ENCODE measurements at regions not wholly inside any gene's neighbourhood (a gene's known extent, or its start where the extent isn't known, plus 50 kb on each side); places are given as distances from the start of the nearest gene placed in this dataset.

GRCh38 chr6:4341078-4341797 lies 205.9 kb upstream of the ECI2 start:
- H3K4me3 Mint-ChIP-seq: no peak overlapping the region
- TF ChIP-seq, protein P1, sequence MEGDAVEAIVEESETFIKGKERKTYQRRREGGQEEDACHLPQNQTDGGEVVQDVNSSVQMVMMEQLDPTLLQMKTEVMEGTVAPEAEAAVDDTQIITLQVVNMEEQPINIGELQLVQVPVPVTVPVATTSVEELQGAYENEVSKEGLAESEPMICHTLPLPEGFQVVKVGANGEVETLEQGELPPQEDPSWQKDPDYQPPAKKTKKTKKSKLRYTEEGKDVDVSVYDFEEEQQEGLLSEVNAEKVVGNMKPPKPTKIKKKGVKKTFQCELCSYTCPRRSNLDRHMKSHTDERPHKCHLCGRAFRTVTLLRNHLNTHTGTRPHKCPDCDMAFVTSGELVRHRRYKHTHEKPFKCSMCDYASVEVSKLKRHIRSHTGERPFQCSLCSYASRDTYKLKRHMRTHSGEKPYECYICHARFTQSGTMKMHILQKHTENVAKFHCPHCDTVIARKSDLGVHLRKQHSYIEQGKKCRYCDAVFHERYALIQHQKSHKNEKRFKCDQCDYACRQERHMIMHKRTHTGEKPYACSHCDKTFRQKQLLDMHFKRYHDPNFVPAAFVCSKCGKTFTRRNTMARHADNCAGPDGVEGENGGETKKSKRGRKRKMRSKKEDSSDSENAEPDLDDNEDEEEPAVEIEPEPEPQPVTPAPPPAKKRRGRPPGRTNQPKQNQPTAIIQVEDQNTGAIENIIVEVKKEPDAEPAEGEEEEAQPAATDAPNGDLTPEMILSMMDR (conservative IDR thresholded peaks at IDR 0.05): no peak
- DNase-seq: no peak

GRCh38 chr6:4340544-4340943 lies 205.2 kb upstream of the ECI2 start:
- WGBS, 2 experiments (ENCODE audit: insufficient coverage in 1 of 2, insufficient read length in 1 of 2): 90 to 93% methylated on average over 7 of the region's 7 CpGs
- Histone ChIP-seq H3K9ac (ENCODE audit: extremely low read depth, low read length, poor library complexity, severe bottlenecking) (no peak overlapping the region), H3K36me3 (ENCODE audit: control insufficient read depth, insufficient read depth, low read length) (no peaks in the 10 kb centered on the region), H3K4me3 (ENCODE audit: low read length) (no peak overlapping the region), H3K27me3 (ENCODE audit: control insufficient read depth, insufficient read depth, low read length, poor library complexity, severe bottlenecking) (no peaks in the 10 kb centered on the region), H3K4me1 (ENCODE audit: control insufficient read depth, insufficient read depth, low read length) (no peaks in the 10 kb centered on the region), H3K27ac (ENCODE audit: low read depth, low read length) (no peak overlapping the region), H3K9me3 (ENCODE audit: control insufficient read depth, low read length) (no peaks in the 10 kb centered on the region)
- Mint-ChIP-seq H3K9me3 (no peaks in the 10 kb centered on the region), H3K36me3 (ENCODE audit: low read depth) (no peaks in the 10 kb centered on the region), H3K4me1 (no peaks in the 10 kb centered on the region), H3K27me3 (ENCODE audit: insufficient read depth) (no peaks in the 10 kb centered on the region), H3K4me3 (no peak overlapping the region), H3K27ac (no peak overlapping the region)
- no peak for DNase-seq
- TF ChIP-seq, protein P1 (conservative IDR thresholded peaks at IDR 0.05): no peak

More at GRCh38 chr6:4341078-4341797, 205.9 kb upstream of the ECI2 start:
- Histone ChIP-seq H3K27me3 (ENCODE audit: control insufficient read depth, insufficient read depth, low read length, poor library complexity, severe bottlenecking) (no peaks in the 10 kb centered on the region), H3K4me1 (ENCODE audit: control insufficient read depth, insufficient read depth, low read length) (no peaks in the 10 kb centered on the region), H3K9ac (ENCODE audit: extremely low read depth, low read length, poor library complexity, severe bottlenecking) (no peak overlapping the region), H3K36me3 (ENCODE audit: control insufficient read depth, insufficient read depth, low read length) (no peaks in the 10 kb centered on the region), H3K9me3 (ENCODE audit: control insufficient read depth, low read length) (no peaks in the 10 kb centered on the region), H3K4me3 (ENCODE audit: low read length) (no peak overlapping the region), H3K27ac (ENCODE audit: low read depth, low read length) (no peak overlapping the region)
- H3K27me3 Mint-ChIP-seq (ENCODE audit: insufficient read depth): no peaks in the 10 kb centered on the region
- no peaks in the 10 kb centered on the region for H3K9me3 Mint-ChIP-seq
- WGBS, 2 experiments (ENCODE audit: insufficient coverage in 1 of 2, insufficient read length in 1 of 2): 86 to 91% methylated on average over 3 to 5 of the region's 5 CpGs
- H3K36me3 Mint-ChIP-seq (ENCODE audit: low read depth): no peaks in the 10 kb centered on the region
- H3K27ac Mint-ChIP-seq: no peak overlapping the region
- no peaks in the 10 kb centered on the region for H3K4me1 Mint-ChIP-seq

GRCh38 chr6:4338884-4339283 lies 203.5 kb upstream of the ECI2 start:
- H3K36me3 ChIP-seq (ENCODE audit: control insufficient read depth, insufficient read depth, low read length): no peaks in the 10 kb centered on the region
- Mint-ChIP-seq H3K4me3 (no peak overlapping the region), H3K4me1 (no peaks in the 10 kb centered on the region), H3K36me3 (ENCODE audit: low read depth) (no peaks in the 10 kb centered on the region), H3K27ac (no peak overlapping the region), H3K27me3 (ENCODE audit: insufficient read depth) (no peaks in the 10 kb centered on the region), H3K9me3 (no peaks in the 10 kb centered on the region)
- WGBS, 2 experiments (ENCODE audit: insufficient coverage in 1 of 2, insufficient read length in 1 of 2): 85 to 100% methylated on average over 1 to 3 of the region's 3 CpGs
- no peaks in the 10 kb centered on the region for H3K9me3 ChIP-seq (ENCODE audit: control insufficient read depth, low read length)
- no peak overlapping the region for H3K9ac ChIP-seq (ENCODE audit: extremely low read depth, low read length, poor library complexity, severe bottlenecking)
- TF ChIP-seq, protein P1 (conservative IDR thresholded peaks at IDR 0.05): no peak
- H3K4me1 ChIP-seq (ENCODE audit: control insufficient read depth, insufficient read depth, low read length): no peaks in the 10 kb centered on the region
- H3K27me3 ChIP-seq (ENCODE audit: control insufficient read depth, insufficient read depth, low read length, poor library complexity, severe bottlenecking): no peaks in the 10 kb centered on the region
- no peak overlapping the region for H3K4me3 ChIP-seq (ENCODE audit: low read length)
- no peak overlapping the region for H3K27ac ChIP-seq (ENCODE audit: low read depth, low read length)
- DNase-seq: no peak

Measured in endodermal cell (in vitro differentiated cells).